ENCODE measurements at regions not wholly inside any gene's neighbourhood (a gene's known extent, or its start where the extent isn't known, plus 50 kb on each side); places are given as distances from the start of the nearest gene placed in this dataset.

- no peak for DNase-seq (ENCODE audit: low spot score)
- in situ Hi-C loops (cut with MboI; ENCODE audit: low sequenced_read_pairs, unreplicated experiment), result no loop called here
- TF ChIP-seq CTCF (IDR thresholded peaks at IDR 0.05; ENCODE audit: borderline replicate concordance, control extremely low read depth, extremely low read depth, insufficient read depth, missing control alignments), result no peak
Observed at GRCh38 chr20:4573564-4574355, 112.5 kb upstream of the PRNP start.

GRCh38 chr20:4571759-4572531 lies 114.3 kb upstream of the PRNP start:
- in situ Hi-C loops (cut with MboI; ENCODE audit: low sequenced_read_pairs, unreplicated experiment), result no loop called here
- no peak for DNase-seq (ENCODE audit: low spot score)
- TF ChIP-seq CTCF (IDR thresholded peaks at IDR 0.05; ENCODE audit: borderline replicate concordance, control extremely low read depth, extremely low read depth, insufficient read depth, missing control alignments), result no peak

- in situ Hi-C loops (cut with MboI; ENCODE audit: low sequenced_read_pairs, unreplicated experiment), result no loop called here
- no peak for TF ChIP-seq CTCF (IDR thresholded peaks at IDR 0.05; ENCODE audit: borderline replicate concordance, control extremely low read depth, extremely low read depth, insufficient read depth, missing control alignments)
- DNase-seq (ENCODE audit: low spot score), result no peak
Observed at GRCh38 chr20:4569865-4570264, 116.4 kb upstream of the PRNP start.

GRCh38 chr20:4569092-4569491 lies 117.2 kb upstream of the PRNP start:
- in situ Hi-C loops (cut with MboI; ENCODE audit: low sequenced_read_pairs, unreplicated experiment), result no loop called here
- no peak for DNase-seq (ENCODE audit: low spot score)
- no peak for TF ChIP-seq CTCF (IDR thresholded peaks at IDR 0.05; ENCODE audit: borderline replicate concordance, control extremely low read depth, extremely low read depth, insufficient read depth, missing control alignments)

- DNase-seq (ENCODE audit: low spot score), result no peak
- in situ Hi-C loops (cut with MboI; ENCODE audit: low sequenced_read_pairs, unreplicated experiment), result no loop called here
- TF ChIP-seq CTCF (IDR thresholded peaks at IDR 0.05; ENCODE audit: borderline replicate concordance, control extremely low read depth, extremely low read depth, insufficient read depth, missing control alignments), result no peak
Observed at GRCh38 chr20:4568361-4568959, 117.8 kb upstream of the PRNP start.

- no peak for TF ChIP-seq CTCF (IDR thresholded peaks at IDR 0.05; ENCODE audit: borderline replicate concordance, control extremely low read depth, extremely low read depth, insufficient read depth, missing control alignments)
- no peak for DNase-seq (ENCODE audit: low spot score)
- in situ Hi-C loops (cut with MboI; ENCODE audit: low sequenced_read_pairs, unreplicated experiment), result no loop called here
Observed at GRCh38 chr20:4567170-4567569, 119.1 kb upstream of the PRNP start.

Data from GM13976 (cell line).